ENCODE measurements at regions not wholly inside any gene's neighbourhood (a gene's known extent, or its start where the extent isn't known, plus 50 kb on each side); places are given as distances from the start of the nearest gene placed in this dataset.

GRCh38 chr3:104717828-104718196, 648.9 kb upstream of the ALCAM start:
- no peaks in the 10 kb centered on the region for H3K27me3 ChIP-seq (ENCODE audit: control insufficient read depth, insufficient read depth, low read length)
- in situ Hi-C loops (cut with HindIII; ENCODE audit: low pct_unique_long_range_greater_than_20kb, low sequenced_read_pairs) (no loop called here), intact Hi-C loops (cut with micrococcal nuclease; ENCODE audit: unreplicated experiment) (no loop called here)
- no peak overlapping the region for H3K4me3 ChIP-seq (ENCODE audit: low read depth in 2 of 2, low read length in 2 of 2)
- no peaks in the 10 kb centered on the region for H3K4me1 ChIP-seq (ENCODE audit: control insufficient read depth, insufficient read depth, low read length)
- POLR2A ChIA-PET: no interaction called here
- no peak for DNase-seq (ENCODE audit: low read depth, low spot score)
- BruUV-seq (replicated peaks): no TSS peak
- ATAC-seq: no peak
- CTCF ChIA-PET: no interaction called here
- no peaks in the 10 kb centered on the region for H3K9me3 ChIP-seq (ENCODE audit: control insufficient read depth, insufficient read depth, low read depth, low read length)
- no peak overlapping the region for H3K27ac ChIP-seq (ENCODE audit: low read length)
- TF ChIP-seq TCF7L2 (IDR thresholded peaks at IDR 0.05; ENCODE audit: low read depth, low read length) (no peak), REST (IDR thresholded peaks at IDR 0.05; ENCODE audit: insufficient read depth in 1 of 2, low read depth in 2 of 2, low read length in 1 of 2) (no peak), CTCF (IDR thresholded peaks at IDR 0.05) (no peak), SIN3A (IDR thresholded peaks at IDR 0.05; ENCODE audit: borderline replicate concordance, insufficient read depth, low read depth, low read length) (no peak), POLR2AphosphoS5 (IDR thresholded peaks at IDR 0.05; ENCODE audit: low read depth, low read length) (no peak)
- no peaks in the 10 kb centered on the region for H3K36me3 ChIP-seq (ENCODE audit: control insufficient read depth, insufficient read depth, low read length)

GRCh38 chr3:104723000-104723399, 643.7 kb upstream of the ALCAM start:
- H3K9me3 ChIP-seq (ENCODE audit: control insufficient read depth, insufficient read depth, low read depth, low read length): no peaks in the 10 kb centered on the region
- in situ Hi-C loops (cut with HindIII; ENCODE audit: low pct_unique_long_range_greater_than_20kb, low sequenced_read_pairs) (no loop called here), intact Hi-C loops (cut with micrococcal nuclease; ENCODE audit: unreplicated experiment) (no loop called here)
- no peak overlapping the region for H3K4me3 ChIP-seq (ENCODE audit: low read depth in 2 of 2, low read length in 2 of 2)
- ATAC-seq: no peak
- no peak for DNase-seq (ENCODE audit: low read depth, low spot score)
- TF ChIP-seq TCF7L2 (IDR thresholded peaks at IDR 0.05; ENCODE audit: low read depth, low read length): no peak
- TF ChIP-seq POLR2AphosphoS5 (IDR thresholded peaks at IDR 0.05; ENCODE audit: low read depth, low read length): no peak
- TF ChIP-seq CTCF (IDR thresholded peaks at IDR 0.05): no peak
- TF ChIP-seq REST (IDR thresholded peaks at IDR 0.05; ENCODE audit: insufficient read depth in 1 of 2, low read depth in 2 of 2, low read length in 1 of 2): no peak
- TF ChIP-seq SIN3A (IDR thresholded peaks at IDR 0.05; ENCODE audit: borderline replicate concordance, insufficient read depth, low read depth, low read length): no peak
- CTCF ChIA-PET: no interaction called here
- no peaks in the 10 kb centered on the region for H3K36me3 ChIP-seq (ENCODE audit: control insufficient read depth, insufficient read depth, low read length)
- no TSS peak for BruUV-seq (replicated peaks)
- no peaks in the 10 kb centered on the region for H3K4me1 ChIP-seq (ENCODE audit: control insufficient read depth, insufficient read depth, low read length)
- POLR2A ChIA-PET: no interaction called here
- H3K27me3 ChIP-seq (ENCODE audit: control insufficient read depth, insufficient read depth, low read length): no peaks in the 10 kb centered on the region
- H3K27ac ChIP-seq (ENCODE audit: low read length): no peak overlapping the region
